ENCODE measurements at regions not wholly inside any gene's neighbourhood (a gene's known extent, or its start where the extent isn't known, plus 50 kb on each side); places are given as distances from the start of the nearest gene placed in this dataset.

- TF ChIP-seq CTCF (IDR thresholded peaks at IDR 0.05), result no peak
- no peak for TF ChIP-seq POLR2A (IDR thresholded peaks at IDR 0.05)
Measured at GRCh38 chr15:47607695-47608094, 109.6 kb upstream of the SEMA6D start.

Data from adrenal gland (tissue), 5 donors.